ENCODE measurements at regions not wholly inside any gene's neighbourhood (a gene's known extent, or its start where the extent isn't known, plus 50 kb on each side); places are given as distances from the start of the nearest gene placed in this dataset.

GRCh38 chr16:59611556-59611955, 877.4 kb upstream of the GOT2 start:
- TF ChIP-seq POLR2A (IDR thresholded peaks at IDR 0.05), result no peak
- TF ChIP-seq, protein P1, sequence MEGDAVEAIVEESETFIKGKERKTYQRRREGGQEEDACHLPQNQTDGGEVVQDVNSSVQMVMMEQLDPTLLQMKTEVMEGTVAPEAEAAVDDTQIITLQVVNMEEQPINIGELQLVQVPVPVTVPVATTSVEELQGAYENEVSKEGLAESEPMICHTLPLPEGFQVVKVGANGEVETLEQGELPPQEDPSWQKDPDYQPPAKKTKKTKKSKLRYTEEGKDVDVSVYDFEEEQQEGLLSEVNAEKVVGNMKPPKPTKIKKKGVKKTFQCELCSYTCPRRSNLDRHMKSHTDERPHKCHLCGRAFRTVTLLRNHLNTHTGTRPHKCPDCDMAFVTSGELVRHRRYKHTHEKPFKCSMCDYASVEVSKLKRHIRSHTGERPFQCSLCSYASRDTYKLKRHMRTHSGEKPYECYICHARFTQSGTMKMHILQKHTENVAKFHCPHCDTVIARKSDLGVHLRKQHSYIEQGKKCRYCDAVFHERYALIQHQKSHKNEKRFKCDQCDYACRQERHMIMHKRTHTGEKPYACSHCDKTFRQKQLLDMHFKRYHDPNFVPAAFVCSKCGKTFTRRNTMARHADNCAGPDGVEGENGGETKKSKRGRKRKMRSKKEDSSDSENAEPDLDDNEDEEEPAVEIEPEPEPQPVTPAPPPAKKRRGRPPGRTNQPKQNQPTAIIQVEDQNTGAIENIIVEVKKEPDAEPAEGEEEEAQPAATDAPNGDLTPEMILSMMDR (IDR thresholded peaks at IDR 0.05), result no peak

Measured in upper lobe of left lung (tissue), 4 donors.